H9 (cell line): ENCODE measurements at regions not wholly inside any gene's neighbourhood (a gene's known extent, or its start where the extent isn't known, plus 50 kb on each side); places are given as distances from the start of the nearest gene placed in this dataset.

Experiments
- DNase-seq: peaks from one replicate; pipeline ENCODE4 v3.0.0-alpha.2; 2017
- H2AFZ ChIP-seq: one replicate; pipeline ENCODE4 v1.6.1; 2013; ENCODE audit warnings: mild to moderate bottlenecking, low read length, control low read depth, moderate library complexity
- H2AK5ac ChIP-seq: 2 replicates; pipeline ENCODE4 v1.6.1; 2013; ENCODE audit warnings: low read length, control low read depth, mixed read lengths; ENCODE audit not compliant: insufficient read length
- H2BK120ac ChIP-seq: one replicate; pipeline ENCODE4 v1.6.1; 2013; ENCODE audit warnings: low read depth, mild to moderate bottlenecking, low read length, control low read depth, inconsistent platforms; ENCODE audit not compliant: poor library complexity, severe bottlenecking
- H2BK12ac ChIP-seq: 2 replicates; pipeline ENCODE4 v1.6.1; 2013; ENCODE audit warnings: low read length, control low read depth, mixed read lengths, low read depth; ENCODE audit not compliant: insufficient read length
- H2BK15ac ChIP-seq: 2 replicates; pipeline ENCODE4 v1.6.1; 2013; ENCODE audit warnings: low read depth, low read length, control low read depth
- H2BK20ac ChIP-seq: one replicate; pipeline ENCODE4 v1.6.1; 2013; ENCODE audit warnings: low read depth, mild to moderate bottlenecking, low read length, control low read depth, inconsistent platforms; ENCODE audit not compliant: poor library complexity, severe bottlenecking
- H2BK5ac ChIP-seq: 2 replicates; pipeline ENCODE4 v1.6.1; 2013; ENCODE audit warnings: low read length, control low read depth, mixed read lengths; ENCODE audit not compliant: insufficient read length
- H3K14ac ChIP-seq: 2 replicates; pipeline ENCODE4 v1.6.1; 2013; ENCODE audit warnings: low read length, control low read depth; ENCODE audit not compliant: insufficient read depth
- H3K18ac ChIP-seq: 2 replicates; pipeline ENCODE4 v1.6.1; 2013; ENCODE audit warnings: low read depth, mild to moderate bottlenecking, mixed read lengths, low read length, control low read depth; ENCODE audit not compliant: insufficient read length
- H3K23ac ChIP-seq: 2 replicates; pipeline ENCODE4 v1.6.1; 2013; ENCODE audit warnings: low read length, control low read depth, mixed read lengths, low read depth; ENCODE audit not compliant: insufficient read length
- H3K23me2 ChIP-seq: 2 replicates; pipeline ENCODE4 v1.6.1; 2013; ENCODE audit warnings: low read depth, mild to moderate bottlenecking, mixed read lengths, low read length, control low read depth; ENCODE audit not compliant: insufficient read length, poor library complexity, severe bottlenecking
- H3K27ac ChIP-seq: 2 replicates; pipeline ENCODE4 v1.5.1; 2013; ENCODE audit warnings: low read length, control low read depth, mixed read lengths, low read depth; ENCODE audit not compliant: insufficient read length
- H3K27me3 ChIP-seq: 2 replicates; pipeline ENCODE4 v1.6.1; 2013; ENCODE audit warnings: low read length, control low read depth, inconsistent platforms; ENCODE audit not compliant: insufficient read depth
- H3K4ac ChIP-seq: 2 replicates; pipeline ENCODE4 v1.6.1; 2013; ENCODE audit warnings: low read depth, mild to moderate bottlenecking, control low read depth, inconsistent platforms, low read length, moderate library complexity
- H3K4me1 ChIP-seq: 2 replicates; pipeline ENCODE4 v1.6.1; 2013; ENCODE audit warnings: low read length, control low read depth, inconsistent platforms; ENCODE audit not compliant: insufficient read depth
- H3K4me2 ChIP-seq: 2 replicates; pipeline ENCODE4 v1.6.1; 2013; ENCODE audit warnings: low read length, control low read depth, mixed read lengths; ENCODE audit not compliant: insufficient read length, insufficient read depth
- H3K56ac ChIP-seq: 2 replicates; pipeline ENCODE4 v1.6.1; 2013; ENCODE audit warnings: low read depth, mild to moderate bottlenecking, mixed read lengths, low read length, control low read depth; ENCODE audit not compliant: insufficient read length
- H3K79me1 ChIP-seq: 2 replicates; pipeline ENCODE4 v1.6.1; 2013; ENCODE audit warnings: low read depth, mild to moderate bottlenecking, moderate library complexity, low read length, control low read depth, inconsistent platforms; ENCODE audit not compliant: insufficient read depth, poor library complexity, severe bottlenecking
- H3K79me2 ChIP-seq: 2 replicates; pipeline ENCODE4 v1.6.1; 2013; ENCODE audit warnings: low read length, control low read depth, inconsistent platforms; ENCODE audit not compliant: insufficient read depth
- H3K9ac ChIP-seq: 2 replicates; pipeline ENCODE4 v1.6.1; 2013; ENCODE audit warnings: low read length, control low read depth, mixed read lengths; ENCODE audit not compliant: insufficient read length; ENCODE audit errors: extremely low read depth
- H3K9me3 ChIP-seq: one replicate; pipeline ENCODE4 v1.6.1; 2013; ENCODE audit warnings: low read depth, low read length, inconsistent platforms; ENCODE audit not compliant: control insufficient read depth
- H3T11ph ChIP-seq: one replicate; pipeline ENCODE4 v1.6.1; 2013; ENCODE audit warnings: mild to moderate bottlenecking, low read length, control low read depth, inconsistent platforms
- H4K20me1 ChIP-seq: one replicate; pipeline ENCODE4 v1.6.1; 2013; ENCODE audit not compliant: control insufficient read depth, insufficient read length, insufficient read depth
- H4K5ac ChIP-seq: 2 replicates; pipeline ENCODE4 v1.6.1; 2013; ENCODE audit warnings: low read depth, mild to moderate bottlenecking, mixed read lengths, low read length, control low read depth; ENCODE audit not compliant: insufficient read length
- H4K8ac ChIP-seq: replicated peaks from 2 replicates; pipeline ENCODE4 v1.6.1; 2013; ENCODE audit warnings: low read length, control low read depth, mixed read lengths, low read depth; ENCODE audit not compliant: insufficient read length
- H4K91ac ChIP-seq: 2 replicates; pipeline ENCODE4 v1.6.1; 2013; ENCODE audit warnings: low read depth, mild to moderate bottlenecking, moderate library complexity, mixed read lengths, low read length, control low read depth; ENCODE audit not compliant: insufficient read length
- H3K27ac Mint-ChIP-seq, 3 experiments: 2 replicates in 2 of 3; 3 replicates in 1 of 3; pipeline ENCODE4 v1.8.0; 2020 to 2021; ENCODE audit warnings: mixed read lengths in 3 of 3, mild to moderate bottlenecking in 1 of 3, moderate library complexity in 1 of 3
- H3K27me3 Mint-ChIP-seq: 2 replicates; pipeline ENCODE4 v1.8.0; 2021; ENCODE audit warnings: low read depth, mild to moderate bottlenecking, moderate library complexity, mixed read lengths
- H3K36me3 Mint-ChIP-seq, 3 experiments: 2 replicates in 2 of 3; 3 replicates in 1 of 3; pipeline ENCODE4 v1.8.0; 2020 to 2021; ENCODE audit warnings: low read depth in 3 of 3, mixed read lengths in 3 of 3; ENCODE audit not compliant: insufficient read depth in 1 of 3
- H3K4me1 Mint-ChIP-seq, 2 experiments: 2 replicates each; pipeline ENCODE4 v1.8.0; 2020; ENCODE audit warnings: mixed read lengths in 2 of 2
- H3K4me3 Mint-ChIP-seq, 2 experiments: 2 replicates in 1 of 2; 3 replicates in 1 of 2; pipeline ENCODE4 v1.8.0; 2020 to 2021; ENCODE audit warnings: mild to moderate bottlenecking in 2 of 2, mixed read lengths in 2 of 2, moderate library complexity in 1 of 2
- H3K9me3 Mint-ChIP-seq, 2 experiments: 2 replicates in 1 of 2; 3 replicates in 1 of 2; pipeline ENCODE4 v1.8.0; 2020; ENCODE audit warnings: mild to moderate bottlenecking in 2 of 2, mixed read lengths in 2 of 2, moderate library complexity in 1 of 2
- WGBS: extraction: QIAGEN DNeasy Blood & Tissue Kit; methylation state at CpG from one replicate; pipeline ENCODE4 v1.1.7; 2013; ENCODE audit warnings: missing lambda C conversion rate, low lambda C conversion rate, mixed read lengths; ENCODE audit not compliant: insufficient read length; ENCODE audit errors: extremely low coverage; 5-methylcytosine and 5-hydroxymethylcytosine counted together
- TF ChIP-seq, protein P1 (sequence below): fragments of 200-600 bp; sonication (generic); conservative IDR thresholded peaks from 3 replicates; pipeline ENCODE4 v1.8.0; 2021; ENCODE audit warnings: antibody characterized with exemption, mild to moderate bottlenecking

GRCh38 chr3:65028024-65028423 lies 340.2 kb upstream of the ADAMTS9 start:
- Histone ChIP-seq H3K18ac (no peak overlapping the region), H4K20me1 (no peaks in the 10 kb centered on the region), H4K5ac (no peak overlapping the region), H3K9me3 (no peaks in the 10 kb centered on the region), H3K14ac (no peak overlapping the region), H3T11ph (no peak overlapping the region), H2BK20ac (no peak overlapping the region), H3K27me3 (no peaks in the 10 kb centered on the region), H3K79me1 (no peaks in the 10 kb centered on the region), H3K4ac (no peak overlapping the region), H3K79me2 (no peaks in the 10 kb centered on the region), H3K9ac (no peak overlapping the region), H3K23ac (no peak overlapping the region), H2AK5ac (no peak overlapping the region), H3K4me2 (no peak overlapping the region), H2BK5ac (no peak overlapping the region), H3K23me2 (no peaks in the 10 kb centered on the region), H3K4me1 (no peaks in the 10 kb centered on the region), H4K91ac (no peak overlapping the region), H4K8ac (no peak overlapping the region), H2BK12ac (no peak overlapping the region), H3K56ac (no peak overlapping the region), H3K27ac (peak overlapping the region; percentile 54), H2BK120ac (no peak overlapping the region), H2BK15ac (no peak overlapping the region), H2AFZ (no peak overlapping the region)
- no peaks in the 10 kb centered on the region for H3K27me3 Mint-ChIP-seq
- WGBS = no CpG with 5 or more reads among the region's 2 CpGs
- H3K27ac Mint-ChIP-seq = peak overlapping the region; percentile 78 to 93 (median 91); a peak in 5 of 7 replicates
- no peaks in the 10 kb centered on the region; a peak in 1 of 7 replicates for H3K36me3 Mint-ChIP-seq
- peaks cover 36 to 43% of the 10 kb centered on the region in 2 experiments for H3K4me1 Mint-ChIP-seq
- TF ChIP-seq, protein P1, sequence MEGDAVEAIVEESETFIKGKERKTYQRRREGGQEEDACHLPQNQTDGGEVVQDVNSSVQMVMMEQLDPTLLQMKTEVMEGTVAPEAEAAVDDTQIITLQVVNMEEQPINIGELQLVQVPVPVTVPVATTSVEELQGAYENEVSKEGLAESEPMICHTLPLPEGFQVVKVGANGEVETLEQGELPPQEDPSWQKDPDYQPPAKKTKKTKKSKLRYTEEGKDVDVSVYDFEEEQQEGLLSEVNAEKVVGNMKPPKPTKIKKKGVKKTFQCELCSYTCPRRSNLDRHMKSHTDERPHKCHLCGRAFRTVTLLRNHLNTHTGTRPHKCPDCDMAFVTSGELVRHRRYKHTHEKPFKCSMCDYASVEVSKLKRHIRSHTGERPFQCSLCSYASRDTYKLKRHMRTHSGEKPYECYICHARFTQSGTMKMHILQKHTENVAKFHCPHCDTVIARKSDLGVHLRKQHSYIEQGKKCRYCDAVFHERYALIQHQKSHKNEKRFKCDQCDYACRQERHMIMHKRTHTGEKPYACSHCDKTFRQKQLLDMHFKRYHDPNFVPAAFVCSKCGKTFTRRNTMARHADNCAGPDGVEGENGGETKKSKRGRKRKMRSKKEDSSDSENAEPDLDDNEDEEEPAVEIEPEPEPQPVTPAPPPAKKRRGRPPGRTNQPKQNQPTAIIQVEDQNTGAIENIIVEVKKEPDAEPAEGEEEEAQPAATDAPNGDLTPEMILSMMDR = no peak
- H3K4me3 Mint-ChIP-seq = no peak overlapping the region
- DNase-seq = no peak
- H3K9me3 Mint-ChIP-seq = peaks cover 0 to 2% of the 10 kb centered on the region in 2 experiments; a peak in 2 of 5 replicates
